HG03135 (cell line): ENCODE measurements at regions not wholly inside any gene's neighbourhood (a gene's known extent, or its start where the extent isn't known, plus 50 kb on each side); places are given as distances from the start of the nearest gene placed in this dataset.

Experiments used
- ATAC-seq: cut with Tn5 transposase; IDR thresholded peaks from one replicate; pipeline ENCODE4 v1.9.1; 2021; ENCODE audit warnings: mild to moderate bottlenecking, moderate library complexity; ENCODE audit not compliant: unreplicated experiment

DNA sequence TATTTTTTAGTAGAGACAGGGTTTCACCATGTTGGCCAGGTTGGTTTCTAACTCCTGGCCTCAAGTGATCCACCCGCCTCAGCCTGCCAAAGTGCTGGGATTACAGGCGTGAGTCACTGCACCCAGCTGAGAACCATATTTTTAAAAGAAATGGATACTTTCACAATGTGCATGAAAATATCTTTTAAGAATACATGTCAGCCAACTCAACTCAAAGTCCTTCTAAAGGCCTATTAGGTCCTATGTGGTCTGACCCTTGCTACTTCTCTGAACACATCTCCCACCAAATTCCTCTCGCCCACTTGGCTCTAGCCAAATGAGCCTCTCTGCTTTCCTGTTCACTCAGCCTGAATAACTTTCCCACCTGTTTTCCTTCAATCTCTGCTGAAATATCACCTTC, 119.6 kb downstream of the MTX2 start:
- no peak for ATAC-seq

GRCh38 chr2:176390276-176391147, 121.3 kb downstream of the MTX2 start:
- no peak for ATAC-seq

DNA sequence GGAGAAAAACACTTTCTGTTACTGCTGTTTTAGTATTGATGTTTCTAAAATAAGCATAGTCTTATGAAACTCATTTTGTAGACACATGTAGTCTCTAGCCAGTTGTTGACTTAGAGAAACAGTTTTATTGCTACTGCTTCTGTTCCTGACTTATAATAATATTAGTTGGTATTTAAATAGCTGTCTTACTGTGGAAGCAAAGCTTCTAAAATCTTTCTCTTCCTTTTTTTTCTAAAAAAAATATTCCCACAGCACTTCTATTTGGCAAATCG, 121.8 kb downstream of the MTX2 start:
- ATAC-seq = no peak

DNA sequence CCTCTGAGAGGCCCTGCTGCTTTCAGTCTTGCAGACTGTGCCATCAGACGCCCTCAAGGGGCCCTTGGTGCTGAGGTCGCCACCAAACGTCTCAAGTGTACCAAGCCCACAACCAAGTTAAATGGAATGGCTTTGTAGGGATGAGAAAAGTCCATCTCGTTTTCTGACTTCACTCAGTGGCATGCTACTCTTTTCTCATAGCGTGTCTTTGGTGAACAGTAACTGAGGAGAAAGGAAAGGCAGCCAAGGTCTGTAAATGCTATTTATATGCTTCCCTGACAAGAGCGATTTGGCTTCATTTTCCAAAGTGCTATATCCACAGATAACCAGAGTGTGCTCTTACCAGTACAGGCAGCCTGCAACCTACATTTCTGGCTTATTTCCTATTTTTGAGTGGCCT, 123.0 kb downstream of the MTX2 start:
- no peak for ATAC-seq

- no peak for ATAC-seq
Measured at GRCh38 chr2:176392744-176393414, 123.6 kb downstream of the MTX2 start.

DNA sequence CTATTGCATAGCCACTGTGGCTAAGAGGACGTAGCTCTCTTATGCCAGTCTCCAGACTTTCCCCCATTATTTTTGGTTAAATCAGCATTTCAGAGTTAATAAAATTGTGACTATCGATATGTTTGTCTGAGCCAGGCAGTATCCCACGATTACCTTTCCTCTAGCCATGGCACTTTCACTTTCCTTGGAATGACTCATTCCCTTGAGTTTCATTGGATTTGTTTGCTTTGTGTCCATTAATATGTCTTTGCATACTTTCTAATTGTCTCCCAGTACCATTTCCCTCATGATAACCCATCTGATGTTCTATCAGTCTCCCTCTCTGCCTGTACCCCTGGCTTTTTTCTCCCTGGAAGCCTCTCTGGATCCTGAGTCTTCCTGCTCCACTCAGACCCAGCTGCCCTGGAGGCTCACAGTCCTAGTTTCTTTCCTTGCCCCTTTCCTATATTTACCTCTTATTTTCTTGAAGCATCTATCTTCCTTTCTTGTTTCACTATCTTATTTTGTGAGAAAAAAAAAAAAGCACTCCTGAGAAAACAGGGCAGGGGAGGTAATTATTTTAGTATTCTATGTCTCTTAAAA, 126.1 kb downstream of the MTX2 start:
- no peak for ATAC-seq

DNA sequence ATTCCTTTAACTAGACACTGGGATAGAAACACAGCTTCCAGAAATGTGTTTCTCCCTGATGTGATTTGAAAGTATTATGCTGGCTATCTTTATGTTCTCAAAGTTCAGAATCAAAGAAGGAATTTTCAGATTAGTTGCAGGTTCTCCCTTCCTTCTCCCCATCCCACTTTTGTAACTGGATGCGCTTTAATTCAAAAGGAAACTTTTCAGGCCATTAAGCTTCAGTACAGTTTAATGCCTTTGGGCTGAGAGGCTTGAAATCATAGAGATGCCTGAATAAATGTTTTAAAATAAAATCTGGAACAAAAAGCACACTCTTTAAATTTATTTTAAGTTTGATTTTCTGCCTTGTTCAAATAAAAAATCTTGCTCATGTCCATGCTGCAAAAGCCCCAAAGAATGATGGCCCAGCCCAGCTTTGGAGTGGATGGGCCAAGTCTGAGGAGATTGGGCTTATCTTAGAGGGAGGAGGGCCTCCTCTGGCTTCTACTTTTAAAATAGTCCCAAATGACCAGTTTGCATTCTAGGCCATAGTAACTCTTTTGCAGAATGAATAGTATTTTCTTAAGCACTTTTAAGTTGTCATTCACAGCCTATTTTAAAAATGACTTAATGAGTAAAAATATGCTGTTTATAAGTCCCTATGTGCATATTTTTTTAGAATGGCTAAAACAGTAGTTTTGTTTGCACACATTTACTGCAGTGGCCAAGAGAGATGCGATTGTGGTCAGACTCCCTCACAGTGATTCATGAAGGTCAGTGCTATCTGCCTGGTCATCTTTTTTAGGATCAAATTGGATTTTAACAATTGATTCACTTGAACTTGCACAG, 129.2 kb downstream of the MTX2 start:
- no peak for ATAC-seq

- ATAC-seq = no peak
Measured at GRCh38 chr2:176399074-176399598, 129.9 kb downstream of the MTX2 start.

DNA sequence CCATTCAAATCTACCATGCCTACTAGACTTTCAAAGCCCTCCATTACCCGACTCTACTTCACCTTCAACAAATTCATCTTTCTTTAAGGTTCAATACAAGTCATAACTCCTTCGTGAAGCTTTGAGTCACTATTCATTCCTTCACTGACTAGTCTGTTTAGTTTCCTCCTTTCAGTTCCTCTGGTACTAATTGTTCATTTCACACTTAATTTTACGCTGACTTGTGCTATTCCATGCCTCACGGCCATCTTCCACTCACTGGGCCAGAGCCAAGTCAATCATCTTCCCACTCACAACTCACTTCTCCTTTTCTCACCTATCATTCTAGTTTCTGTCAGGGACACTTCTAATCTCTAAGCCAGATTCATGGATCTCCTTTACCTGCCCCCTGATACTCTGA, 136.2 kb downstream of the MTX2 start:
- no peak for ATAC-seq

- ATAC-seq = no peak
Measured at GRCh38 chr2:176407706-176408105, 138.5 kb downstream of the MTX2 start.

GRCh38 chr2:176409671-176410070, 140.4 kb downstream of the MTX2 start:
- ATAC-seq = no peak

DNA sequence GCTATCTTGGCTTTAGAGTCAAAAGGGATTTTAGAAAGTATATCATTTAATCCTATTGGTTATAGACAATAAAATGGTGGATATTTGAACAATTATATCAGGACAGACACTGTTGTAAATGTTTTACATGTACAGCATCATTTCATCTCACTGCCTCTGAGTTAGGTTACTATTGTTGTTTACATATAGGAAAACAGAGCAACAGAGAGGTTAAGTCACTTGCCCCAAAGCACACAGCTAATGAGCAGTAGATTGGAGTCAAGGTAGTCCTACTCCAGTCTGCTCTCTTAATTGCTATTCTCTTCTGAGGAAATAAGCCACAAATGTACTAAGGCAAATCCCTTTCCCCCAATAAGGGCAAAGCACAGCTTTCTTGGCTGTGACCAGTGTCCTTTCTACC, 142.9 kb downstream of the MTX2 start:
- no peak for ATAC-seq

GRCh38 chr2:176413786-176414185, 144.5 kb downstream of the MTX2 start:
- ATAC-seq = no peak

GRCh38 chr2:176414641-176415040, 145.4 kb downstream of the MTX2 start:
- no peak for ATAC-seq

DNA sequence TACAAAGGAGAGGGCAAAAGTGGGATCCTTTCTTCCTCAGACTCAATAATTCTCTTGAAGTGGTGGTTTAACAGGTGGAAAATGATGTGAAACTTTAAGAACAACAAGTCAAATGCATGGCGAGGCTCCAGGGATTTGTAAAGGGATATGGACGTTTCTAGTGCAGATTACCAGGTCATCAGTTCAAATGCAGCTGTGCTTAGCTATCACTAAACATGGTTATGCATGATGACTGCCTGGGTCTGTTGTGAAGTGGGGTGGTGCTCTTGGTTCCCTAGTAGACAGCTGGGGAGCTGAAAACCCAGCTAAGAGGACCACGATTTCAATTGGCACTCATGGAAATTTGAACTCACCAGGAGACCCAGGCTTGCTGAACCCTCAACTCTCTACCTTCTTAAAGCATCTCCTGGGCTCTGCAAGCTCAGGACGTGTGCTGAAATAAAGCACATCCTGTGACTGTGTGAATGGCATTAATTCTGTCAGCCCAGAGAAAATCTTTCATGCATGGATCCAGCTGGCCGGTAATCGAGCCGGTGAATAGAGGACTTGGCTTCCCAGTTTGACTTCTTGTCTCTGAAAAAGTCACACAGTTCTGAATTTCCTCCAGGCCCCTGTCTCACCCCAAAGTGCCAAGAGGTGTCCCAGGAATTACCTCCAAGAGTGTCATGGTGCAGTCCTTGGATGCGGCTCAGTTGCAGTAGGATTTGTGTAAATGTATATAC, 146.1 kb downstream of the MTX2 start:
- ATAC-seq = no peak

DNA sequence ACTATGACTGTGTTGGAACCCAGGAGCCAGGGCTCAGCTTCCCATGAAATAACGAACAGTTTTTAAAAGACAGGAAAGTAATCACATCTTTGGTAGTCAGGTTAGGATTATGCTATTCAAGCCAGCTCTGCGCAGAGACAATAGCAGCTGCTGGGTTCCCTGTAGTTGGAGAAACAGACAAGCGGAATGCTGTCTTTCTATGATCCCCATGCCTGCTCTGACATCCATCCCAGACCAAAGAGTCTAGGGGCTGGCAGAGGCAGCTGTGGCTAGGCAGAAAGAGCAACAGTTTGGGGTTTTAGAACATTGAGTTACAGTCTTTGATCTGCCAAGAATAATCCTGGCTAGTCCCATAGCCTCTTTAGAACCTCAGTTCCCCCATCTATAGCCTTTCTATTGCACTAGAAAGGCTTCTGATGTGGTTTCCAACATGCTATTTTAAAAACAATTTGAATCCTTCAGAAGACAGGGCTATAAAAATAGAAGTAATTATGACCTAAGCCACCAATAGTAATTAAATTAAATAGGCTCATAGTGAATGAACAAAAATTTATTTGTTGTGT, 146.8 kb downstream of the MTX2 start:
- no peak for ATAC-seq

DNA sequence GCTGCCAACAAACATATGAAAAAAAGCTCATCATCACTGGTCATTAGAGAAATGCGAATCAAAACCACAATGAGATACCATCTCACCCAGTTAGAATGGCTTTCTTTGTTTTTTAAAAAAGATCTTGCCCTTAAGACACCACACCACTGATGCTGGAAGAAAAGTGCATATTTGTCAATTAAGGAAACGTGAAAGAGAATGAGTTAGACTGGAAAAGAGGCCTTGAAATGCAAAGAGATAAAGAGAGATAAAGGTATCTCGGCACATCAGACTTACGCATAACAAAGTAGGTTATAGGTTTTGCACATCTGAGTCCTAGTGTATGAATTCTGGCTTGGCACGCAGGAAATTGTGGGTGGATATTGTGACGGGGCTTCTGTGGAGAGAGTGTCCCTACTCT, 149.5 kb downstream of the MTX2 start:
- ATAC-seq = no peak

- no peak for ATAC-seq
Measured at GRCh38 chr2:176419591-176420071, 150.4 kb downstream of the MTX2 start.

- no peak for ATAC-seq
Measured at GRCh38 chr2:176421297-176422050, 152.2 kb downstream of the MTX2 start.
